Astrocyte of the cerebellum (primary cell): ENCODE measurements at regions not wholly inside any gene's neighbourhood (a gene's known extent, or its start where the extent isn't known, plus 50 kb on each side); places are given as distances from the start of the nearest gene placed in this dataset.

Experiments
- DNase-seq: peaks from one replicate; pipeline ENCODE4 v3.0.0-alpha.2; 2011; ENCODE audit warnings: low read depth
- H3K4me3 ChIP-seq: 2 replicates; pipeline ENCODE4 v1.5.1; 2011; ENCODE audit warnings: mild to moderate bottlenecking, low read depth, low read length, moderate library complexity
- in situ Hi-C: cut with HindIII; loops from 2 replicates; pipeline ENCODE4 v1.10.0; 2017; ENCODE audit warnings: low sequenced_read_pairs
- TF ChIP-seq, protein P1 (sequence below): IDR thresholded peaks from 2 replicates; pipeline ENCODE4 v1.5.1; 2012; ENCODE audit warnings: low read length, low read depth, moderate library complexity, mild to moderate bottlenecking; ENCODE audit errors: missing control alignments

GRCh38 chr11:121383716-121384115 lies 68.4 kb upstream of the SORL1 start:
- no peak for DNase-seq
- H3K4me3 ChIP-seq = no peak overlapping the region
- TF ChIP-seq, protein P1, sequence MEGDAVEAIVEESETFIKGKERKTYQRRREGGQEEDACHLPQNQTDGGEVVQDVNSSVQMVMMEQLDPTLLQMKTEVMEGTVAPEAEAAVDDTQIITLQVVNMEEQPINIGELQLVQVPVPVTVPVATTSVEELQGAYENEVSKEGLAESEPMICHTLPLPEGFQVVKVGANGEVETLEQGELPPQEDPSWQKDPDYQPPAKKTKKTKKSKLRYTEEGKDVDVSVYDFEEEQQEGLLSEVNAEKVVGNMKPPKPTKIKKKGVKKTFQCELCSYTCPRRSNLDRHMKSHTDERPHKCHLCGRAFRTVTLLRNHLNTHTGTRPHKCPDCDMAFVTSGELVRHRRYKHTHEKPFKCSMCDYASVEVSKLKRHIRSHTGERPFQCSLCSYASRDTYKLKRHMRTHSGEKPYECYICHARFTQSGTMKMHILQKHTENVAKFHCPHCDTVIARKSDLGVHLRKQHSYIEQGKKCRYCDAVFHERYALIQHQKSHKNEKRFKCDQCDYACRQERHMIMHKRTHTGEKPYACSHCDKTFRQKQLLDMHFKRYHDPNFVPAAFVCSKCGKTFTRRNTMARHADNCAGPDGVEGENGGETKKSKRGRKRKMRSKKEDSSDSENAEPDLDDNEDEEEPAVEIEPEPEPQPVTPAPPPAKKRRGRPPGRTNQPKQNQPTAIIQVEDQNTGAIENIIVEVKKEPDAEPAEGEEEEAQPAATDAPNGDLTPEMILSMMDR = no peak
- in situ Hi-C loops = no loop called here

DNA sequence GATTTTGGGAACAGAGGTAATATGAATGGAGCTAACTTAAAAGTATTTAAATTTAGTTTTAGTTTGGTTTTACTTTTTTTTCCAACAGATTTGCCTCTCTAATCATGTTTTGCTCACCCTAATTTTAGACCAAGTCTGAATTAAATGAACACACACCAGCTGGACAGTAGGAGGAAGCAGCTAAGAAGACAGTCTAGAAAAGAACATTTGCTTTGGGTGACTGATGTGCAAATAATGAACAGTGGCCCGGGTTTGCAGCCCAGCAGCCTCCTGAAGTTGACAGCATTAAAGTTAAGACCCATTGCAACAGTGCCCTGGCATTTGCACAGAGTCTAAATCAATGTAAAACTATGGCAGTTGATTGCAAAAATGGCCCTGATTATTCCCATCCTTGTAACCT lies 66.4 kb upstream of the SORL1 start:
- no peak overlapping the region for H3K4me3 ChIP-seq
- no peak for DNase-seq
- TF ChIP-seq, protein P1 = no peak
- in situ Hi-C loops = no loop called here
